Ascending aorta (tissue), 2 donors: ENCODE measurements at regions not wholly inside any gene's neighbourhood (a gene's known extent, or its start where the extent isn't known, plus 50 kb on each side); places are given as distances from the start of the nearest gene placed in this dataset.

Experiments
- DNase-seq, 2 donors: peaks; one replicate each; pipeline ENCODE4 v3.0.0-alpha.2; 2019; ENCODE audit warnings: low spot score in 2 of 2
- H3K27ac ChIP-seq, 2 donors: fragments of 200-600 bp; sonication (generic); one replicate each; pipeline ENCODE4 v1.5.1; 2016 to 2017; ENCODE audit warnings: mild to moderate bottlenecking in 1 of 2
- H3K27me3 ChIP-seq: fragments of 200-600 bp; sonication (generic); one replicate; pipeline ENCODE4 v1.5.1; 2017
- H3K36me3 ChIP-seq, 2 donors: fragments of 200-600 bp; sonication (generic); one replicate each; pipeline ENCODE4 v1.5.1; 2016
- H3K4me1 ChIP-seq, 2 donors: fragments of 200-600 bp; sonication (generic); one replicate each; pipeline ENCODE4 v1.5.1; 2016 to 2017; ENCODE audit warnings: mild to moderate bottlenecking in 1 of 2
- H3K4me3 ChIP-seq, 2 donors: fragments of 200-600 bp; sonication (generic); one replicate each; pipeline ENCODE4 v1.5.1; 2016 to 2017; ENCODE audit warnings: mild to moderate bottlenecking in 1 of 2
- H3K9me3 ChIP-seq, 2 donors: fragments of 200-600 bp; sonication (generic); one replicate each; pipeline ENCODE4 v1.5.1; 2016
- intact Hi-C: fragments of 100-400 bp; cut with DNase I; formaldehyde crosslinking; loops from one replicate; pipeline ENCODE4 v1.15.1; 2023
- TF ChIP-seq, protein P1 (sequence below), 3 experiments: fragments of 200-600 bp in 2 of 3; fragments of 450-650 bp in 1 of 3; sonication (generic) in 2 of 3; IDR thresholded peaks; one replicate each; pipeline ENCODE4 v1.5.1; 2016 to 2019; ENCODE audit warnings: antibody characterized with exemption in 3 of 3, mild to moderate bottlenecking in 1 of 3, moderate library complexity in 1 of 3

DNA sequence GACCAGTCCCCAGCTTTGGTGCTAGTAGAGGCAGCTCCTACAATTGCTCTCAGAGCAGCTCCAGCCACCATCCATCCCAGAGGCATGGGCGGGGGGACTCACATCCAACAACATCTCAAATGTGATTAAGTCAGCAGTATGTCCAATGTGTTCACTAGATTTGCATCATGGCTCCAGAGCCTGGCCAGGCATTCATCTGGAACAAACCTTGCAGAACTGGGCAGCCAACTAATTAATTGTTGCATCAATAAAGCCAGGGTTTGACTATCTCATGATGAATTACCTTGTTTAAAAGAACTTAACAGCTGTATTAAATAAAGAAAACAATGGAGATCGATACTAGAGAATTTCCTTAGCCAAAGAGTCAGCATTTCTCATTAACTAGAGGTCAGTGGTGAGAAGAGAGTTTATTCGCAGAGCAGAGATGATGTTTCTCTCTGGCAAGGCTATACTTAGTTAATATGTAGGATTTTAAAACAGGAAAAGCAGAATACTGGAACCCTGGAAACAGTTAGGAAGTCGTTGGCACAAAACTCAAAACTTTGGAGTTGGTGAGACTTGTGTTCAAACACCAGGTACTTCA lies 494.4 kb downstream of the GRIN2A start:
- Histone ChIP-seq H3K27ac (no peak overlapping the region), H3K36me3 (no peaks in the 10 kb centered on the region), H3K27me3 (no peaks in the 10 kb centered on the region), H3K4me3 (no peak overlapping the region), H3K9me3 (peaks cover 0 to 13% of the 10 kb centered on the region in 2 donors), H3K4me1 (no peaks in the 10 kb centered on the region)
- TF ChIP-seq, protein P1, sequence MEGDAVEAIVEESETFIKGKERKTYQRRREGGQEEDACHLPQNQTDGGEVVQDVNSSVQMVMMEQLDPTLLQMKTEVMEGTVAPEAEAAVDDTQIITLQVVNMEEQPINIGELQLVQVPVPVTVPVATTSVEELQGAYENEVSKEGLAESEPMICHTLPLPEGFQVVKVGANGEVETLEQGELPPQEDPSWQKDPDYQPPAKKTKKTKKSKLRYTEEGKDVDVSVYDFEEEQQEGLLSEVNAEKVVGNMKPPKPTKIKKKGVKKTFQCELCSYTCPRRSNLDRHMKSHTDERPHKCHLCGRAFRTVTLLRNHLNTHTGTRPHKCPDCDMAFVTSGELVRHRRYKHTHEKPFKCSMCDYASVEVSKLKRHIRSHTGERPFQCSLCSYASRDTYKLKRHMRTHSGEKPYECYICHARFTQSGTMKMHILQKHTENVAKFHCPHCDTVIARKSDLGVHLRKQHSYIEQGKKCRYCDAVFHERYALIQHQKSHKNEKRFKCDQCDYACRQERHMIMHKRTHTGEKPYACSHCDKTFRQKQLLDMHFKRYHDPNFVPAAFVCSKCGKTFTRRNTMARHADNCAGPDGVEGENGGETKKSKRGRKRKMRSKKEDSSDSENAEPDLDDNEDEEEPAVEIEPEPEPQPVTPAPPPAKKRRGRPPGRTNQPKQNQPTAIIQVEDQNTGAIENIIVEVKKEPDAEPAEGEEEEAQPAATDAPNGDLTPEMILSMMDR (IDR thresholded peaks at IDR 0.05) = no peak
- DNase-seq = no peak
- intact Hi-C loops = no loop called here

DNA sequence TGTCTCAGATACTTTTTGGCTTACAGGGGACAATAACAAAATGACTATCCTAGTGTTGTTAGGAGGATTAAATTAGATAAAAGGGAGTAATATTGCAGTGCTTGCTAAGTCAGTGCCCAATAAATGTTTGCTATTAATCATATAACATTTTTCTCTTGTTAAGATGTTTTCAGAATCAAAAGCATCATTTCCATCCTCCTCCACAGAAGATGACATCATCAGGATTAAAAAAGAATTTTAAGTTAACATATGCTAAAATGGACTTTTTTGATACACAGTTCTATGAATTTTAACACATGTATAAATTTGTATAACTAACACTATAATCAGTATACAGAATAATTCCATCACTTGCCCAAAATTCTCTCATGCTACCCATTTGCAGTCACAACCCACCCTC lies 492.6 kb downstream of the GRIN2A start:
- Histone ChIP-seq H3K9me3 (no peaks in the 10 kb centered on the region), H3K27ac (no peak overlapping the region), H3K4me3 (no peak overlapping the region), H3K36me3 (no peaks in the 10 kb centered on the region), H3K27me3 (no peaks in the 10 kb centered on the region), H3K4me1 (no peaks in the 10 kb centered on the region)
- TF ChIP-seq, protein P1 (IDR thresholded peaks at IDR 0.05) = no peak
- intact Hi-C loops = no loop called here
- no peak for DNase-seq

DNA sequence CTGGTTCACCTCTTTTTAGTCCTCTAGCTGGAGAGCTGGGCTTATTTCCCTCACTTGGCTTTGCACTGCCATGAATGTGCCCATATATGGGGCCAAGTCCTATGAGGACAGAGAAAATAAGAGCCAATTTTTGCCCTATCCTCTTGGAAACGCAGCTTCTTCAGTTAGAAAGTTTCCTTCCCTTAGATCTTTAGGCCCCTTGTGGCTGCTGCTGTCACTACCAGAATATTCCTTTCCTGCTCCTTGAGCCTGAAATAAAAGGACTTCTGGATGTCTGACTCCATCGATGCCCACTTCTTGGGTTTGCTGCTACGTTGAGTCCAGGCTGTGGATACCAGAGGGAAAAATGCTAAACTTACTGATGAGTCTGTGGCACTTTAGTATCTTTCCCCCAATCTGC lies 487.1 kb downstream of the GRIN2A start:
- Histone ChIP-seq H3K9me3 (no peaks in the 10 kb centered on the region), H3K27ac (no peak overlapping the region), H3K4me1 (no peaks in the 10 kb centered on the region), H3K4me3 (no peak overlapping the region), H3K36me3 (no peaks in the 10 kb centered on the region), H3K27me3 (no peaks in the 10 kb centered on the region)
- TF ChIP-seq, protein P1 (IDR thresholded peaks at IDR 0.05) = no peak
- no peak for DNase-seq
- intact Hi-C loops = no loop called here
